ENCODE measurements at regions not wholly inside any gene's neighbourhood (a gene's known extent, or its start where the extent isn't known, plus 50 kb on each side); places are given as distances from the start of the nearest gene placed in this dataset.

DNA sequence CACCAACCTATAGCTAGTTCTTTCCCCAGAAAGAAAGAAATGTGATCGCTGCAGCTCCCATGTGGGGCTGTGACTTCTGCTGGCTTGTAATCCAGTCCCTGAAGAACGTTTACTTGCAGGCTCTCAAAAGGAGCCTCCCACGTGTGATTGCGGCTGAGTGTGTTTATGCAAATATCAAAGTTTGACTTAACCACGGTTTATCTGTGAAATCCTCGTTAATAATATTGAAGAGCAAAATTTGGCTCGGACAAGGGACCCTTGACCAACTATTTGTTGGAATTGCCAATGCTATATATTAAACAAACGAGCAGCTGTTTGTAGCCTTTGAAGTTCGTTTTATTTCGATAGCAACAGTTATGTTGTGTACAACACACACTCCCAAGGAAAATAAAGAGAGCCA, 470.1 kb upstream of the NRP1 start:
- no peaks in the 10 kb centered on the region for H3K79me2 ChIP-seq (ENCODE audit: insufficient read depth, low read length)
- no peaks in the 10 kb centered on the region for H3K27me3 ChIP-seq (ENCODE audit: control insufficient read depth in 2 of 2, insufficient read depth in 2 of 2, low read length in 2 of 2)
- DNase-seq, result no peak
- Mint-ChIP-seq H3K4me1 (no peaks in the 10 kb centered on the region), H3K27ac (no peak overlapping the region), H3K4me3 (no peak overlapping the region), H3K9me3 (peaks cover 0 to 4% (median 0%) of the 10 kb centered on the region in 7 donors), H3K27me3 (ENCODE audit: low read depth in 3 of 3) (peaks cover 0 to 7% (median 3%) of the 10 kb centered on the region in 3 donors), H3K36me3 (no peaks in the 10 kb centered on the region)
- intact Hi-C loops (cut with micrococcal nuclease), result no loop called here
- H3K4me3 ChIP-seq (replicated peaks in 1 of 3; ENCODE audit: low read depth in 2 of 3, low read length in 3 of 3), result no peak overlapping the region
- 79% methylated on average over 7 of the region's 10 CpGs for WGBS (ENCODE audit: insufficient coverage)
- H4K20me1 ChIP-seq (ENCODE audit: insufficient read depth, low read length), result no peaks in the 10 kb centered on the region
- TF ChIP-seq, protein P1, sequence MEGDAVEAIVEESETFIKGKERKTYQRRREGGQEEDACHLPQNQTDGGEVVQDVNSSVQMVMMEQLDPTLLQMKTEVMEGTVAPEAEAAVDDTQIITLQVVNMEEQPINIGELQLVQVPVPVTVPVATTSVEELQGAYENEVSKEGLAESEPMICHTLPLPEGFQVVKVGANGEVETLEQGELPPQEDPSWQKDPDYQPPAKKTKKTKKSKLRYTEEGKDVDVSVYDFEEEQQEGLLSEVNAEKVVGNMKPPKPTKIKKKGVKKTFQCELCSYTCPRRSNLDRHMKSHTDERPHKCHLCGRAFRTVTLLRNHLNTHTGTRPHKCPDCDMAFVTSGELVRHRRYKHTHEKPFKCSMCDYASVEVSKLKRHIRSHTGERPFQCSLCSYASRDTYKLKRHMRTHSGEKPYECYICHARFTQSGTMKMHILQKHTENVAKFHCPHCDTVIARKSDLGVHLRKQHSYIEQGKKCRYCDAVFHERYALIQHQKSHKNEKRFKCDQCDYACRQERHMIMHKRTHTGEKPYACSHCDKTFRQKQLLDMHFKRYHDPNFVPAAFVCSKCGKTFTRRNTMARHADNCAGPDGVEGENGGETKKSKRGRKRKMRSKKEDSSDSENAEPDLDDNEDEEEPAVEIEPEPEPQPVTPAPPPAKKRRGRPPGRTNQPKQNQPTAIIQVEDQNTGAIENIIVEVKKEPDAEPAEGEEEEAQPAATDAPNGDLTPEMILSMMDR (IDR thresholded peaks at IDR 0.05), result no peak
- H2AFZ ChIP-seq (ENCODE audit: insufficient read depth, low read depth, low read length, poor library complexity, severe bottlenecking), result no peak overlapping the region
- H3K9me3 ChIP-seq (replicated peaks in 1 of 2; ENCODE audit: control insufficient read depth in 1 of 2, insufficient read depth in 1 of 2, low read length in 2 of 2), result no peaks in the 10 kb centered on the region
- H3K9ac ChIP-seq (ENCODE audit: insufficient read depth, low read length, poor library complexity, severe bottlenecking), result no peak overlapping the region
- H3K4me2 ChIP-seq (replicated peaks; ENCODE audit: extremely low read depth, low read length, poor library complexity, severe bottlenecking), result no peak overlapping the region
- no peak overlapping the region for H3K27ac ChIP-seq (ENCODE audit: low read depth in 1 of 2, low read length in 2 of 2)
- no peaks in the 10 kb centered on the region for H3K4me1 ChIP-seq (ENCODE audit: control insufficient read depth in 1 of 2, insufficient read depth in 2 of 2, low read length in 2 of 2)
- H3K36me3 ChIP-seq (replicated peaks in 1 of 2; ENCODE audit: control insufficient read depth in 1 of 2, insufficient read depth in 2 of 2, low read length in 2 of 2), result no peaks in the 10 kb centered on the region

DNA sequence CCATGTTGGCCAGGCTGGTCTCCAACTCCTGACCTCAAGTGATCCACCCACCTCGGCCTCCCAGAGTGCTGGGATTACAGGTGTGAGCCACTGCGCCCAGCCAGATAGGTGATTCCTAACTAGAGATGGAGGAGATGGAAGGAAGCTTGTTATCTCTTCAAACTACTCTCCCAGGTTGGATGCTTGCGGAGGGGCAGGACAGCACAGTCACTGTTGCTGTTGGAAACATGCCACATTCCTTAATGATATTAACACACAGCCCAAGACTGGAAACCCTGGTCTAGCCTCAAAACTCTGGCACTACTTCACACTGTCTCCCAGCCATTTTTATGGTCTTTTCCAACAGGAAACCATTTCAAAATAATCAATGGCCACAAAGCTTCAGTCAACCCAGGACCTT, 468.8 kb upstream of the NRP1 start:
- no peaks in the 10 kb centered on the region for H3K79me2 ChIP-seq (ENCODE audit: insufficient read depth, low read length)
- H3K27ac ChIP-seq (ENCODE audit: low read depth in 1 of 2, low read length in 2 of 2), result no peak overlapping the region
- no peak overlapping the region for H2AFZ ChIP-seq (ENCODE audit: insufficient read depth, low read depth, low read length, poor library complexity, severe bottlenecking)
- H3K27me3 Mint-ChIP-seq (ENCODE audit: low read depth in 3 of 3), result peaks cover 0 to 3% (median 2%) of the 10 kb centered on the region in 3 donors
- no peak overlapping the region for H3K4me2 ChIP-seq (replicated peaks; ENCODE audit: extremely low read depth, low read length, poor library complexity, severe bottlenecking)
- H3K9me3 ChIP-seq (replicated peaks in 1 of 2; ENCODE audit: control insufficient read depth in 1 of 2, insufficient read depth in 1 of 2, low read length in 2 of 2), result no peaks in the 10 kb centered on the region
- H3K36me3 ChIP-seq (replicated peaks in 1 of 2; ENCODE audit: control insufficient read depth in 1 of 2, insufficient read depth in 2 of 2, low read length in 2 of 2), result no peaks in the 10 kb centered on the region
- H3K4me1 Mint-ChIP-seq, result no peaks in the 10 kb centered on the region
- H4K20me1 ChIP-seq (ENCODE audit: insufficient read depth, low read length), result no peaks in the 10 kb centered on the region
- H3K36me3 Mint-ChIP-seq, result no peaks in the 10 kb centered on the region
- H3K27ac Mint-ChIP-seq, result no peak overlapping the region
- WGBS (ENCODE audit: insufficient coverage), result no CpG with 5 or more reads among the region's 3 CpGs
- intact Hi-C loops (cut with micrococcal nuclease), result no loop called here
- no peak overlapping the region for H3K9ac ChIP-seq (ENCODE audit: insufficient read depth, low read length, poor library complexity, severe bottlenecking)
- H3K9me3 Mint-ChIP-seq, result peaks cover 0 to 4% (median 0%) of the 10 kb centered on the region in 7 donors
- TF ChIP-seq, protein P1 (IDR thresholded peaks at IDR 0.05), result no peak
- no peak for DNase-seq
- H3K4me3 ChIP-seq (replicated peaks in 1 of 3; ENCODE audit: low read depth in 2 of 3, low read length in 3 of 3), result no peak overlapping the region
- no peak overlapping the region for H3K4me3 Mint-ChIP-seq
- no peaks in the 10 kb centered on the region for H3K4me1 ChIP-seq (ENCODE audit: control insufficient read depth in 1 of 2, insufficient read depth in 2 of 2, low read length in 2 of 2)
- no peaks in the 10 kb centered on the region for H3K27me3 ChIP-seq (ENCODE audit: control insufficient read depth in 2 of 2, insufficient read depth in 2 of 2, low read length in 2 of 2)

All from CD14-positive monocyte (primary cell).